Inflammatory macrophage treated with lipopolysaccharide for 1 hour (primary cell): ENCODE measurements at regions not wholly inside any gene's neighbourhood (a gene's known extent, or its start where the extent isn't known, plus 50 kb on each side); places are given as distances from the start of the nearest gene placed in this dataset.

ENCODE experiments used
- DNase-seq, 2 donors: peaks; one replicate each; pipeline ENCODE4 v3.0.0-alpha.2; 2020 to 2022

- no peak for DNase-seq
These were observed 96.4 kb upstream of the IL12A start for GRCh38 chr3:159892171-159892795.

GRCh38 chr3:159892801-159893200 lies 95.8 kb upstream of the IL12A start:
- DNase-seq, result no peak

GRCh38 chr3:159894386-159894785 lies 94.2 kb upstream of the IL12A start:
- no peak for DNase-seq

GRCh38 chr3:159895430-159895829 lies 93.2 kb upstream of the IL12A start:
- DNase-seq, result no peak

GRCh38 chr3:159896543-159896942 lies 92.1 kb upstream of the IL12A start:
- DNase-seq, result no peak

GRCh38 chr3:159897331-159898075 lies 91.1 kb upstream of the IL12A start:
- DNase-seq, result no peak

GRCh38 chr3:159898147-159898546 lies 90.5 kb upstream of the IL12A start:
- no peak for DNase-seq

- no peak for DNase-seq
These were observed 89.5 kb upstream of the IL12A start for GRCh38 chr3:159899166-159899565.

GRCh38 chr3:159902546-159903314 lies 85.9 kb upstream of the IL12A start:
- DNase-seq, result peak; percentile 56 to 66

GRCh38 chr3:159904455-159904854 lies 84.2 kb upstream of the IL12A start:
- DNase-seq, result peak; percentile 67 to 75

- DNase-seq, result no peak
These were observed 83.7 kb upstream of the IL12A start for GRCh38 chr3:159904911-159905310.

GRCh38 chr3:159907828-159908227 lies 80.8 kb upstream of the IL12A start:
- peak in 1 of 2 donors; percentile 31 for DNase-seq

GRCh38 chr3:159910991-159911663 lies 77.5 kb upstream of the IL12A start:
- DNase-seq, result peak; percentile 43 to 49

- no peak for DNase-seq
These were observed 77.0 kb upstream of the IL12A start for GRCh38 chr3:159911664-159912037.

GRCh38 chr3:159913712-159914414 lies 74.8 kb upstream of the IL12A start:
- no peak for DNase-seq

- no peak for DNase-seq
These were observed 74.2 kb upstream of the IL12A start for GRCh38 chr3:159914426-159914825.

- no peak for DNase-seq
These were observed 72.6 kb upstream of the IL12A start for GRCh38 chr3:159916052-159916451.

- no peak for DNase-seq
These were observed 71.5 kb upstream of the IL12A start for GRCh38 chr3:159917141-159917540.

GRCh38 chr3:159919873-159920272 lies 68.8 kb upstream of the IL12A start:
- peak in 1 of 2 donors; percentile 47 for DNase-seq

- no peak for DNase-seq
These were observed 66.3 kb upstream of the IL12A start for GRCh38 chr3:159922193-159922840.

GRCh38 chr3:159922861-159923312 lies 65.7 kb upstream of the IL12A start:
- DNase-seq, result no peak

GRCh38 chr3:159923336-159923735 lies 65.3 kb upstream of the IL12A start:
- DNase-seq, result no peak
